ENCODE measurements at regions not wholly inside any gene's neighbourhood (a gene's known extent, or its start where the extent isn't known, plus 50 kb on each side); places are given as distances from the start of the nearest gene placed in this dataset.

GRCh38 chr1:224509907-224510306, 75.3 kb upstream of the WDR26 start:
- FAIRE-seq = no peak
- Histone ChIP-seq H3K4me2 (no peak overlapping the region), H3K4me1 (no peaks in the 10 kb centered on the region), H3K27ac (no peak overlapping the region), H3K9me3 (no peaks in the 10 kb centered on the region), H3K4me3 (no peak overlapping the region)
- no peak for TF ChIP-seq CHD4 (IDR thresholded peaks at IDR 0.05; ENCODE audit: borderline replicate concordance)
- TF ChIP-seq ESRRA (IDR thresholded peaks at IDR 0.05; ENCODE audit: borderline replicate concordance, low read length) = no peak
- TF ChIP-seq ZFP36 (IDR thresholded peaks at IDR 0.05; ENCODE audit: borderline replicate concordance, partially characterized antibody) = no peak
- no peak for TF ChIP-seq BHLHE40 (IDR thresholded peaks at IDR 0.05; ENCODE audit: low read depth, low read length)
- no peak for TF ChIP-seq KDM1A (IDR thresholded peaks at IDR 0.05; ENCODE audit: low read depth)
- TF ChIP-seq POLR2AphosphoS2 (conservative IDR thresholded peaks at IDR 0.05; ENCODE audit: low read length) = no peak
- TF ChIP-seq GATA3 (IDR thresholded peaks at IDR 0.05; ENCODE audit: borderline replicate concordance) = no peak
- no peak for TF ChIP-seq SREBF2 (IDR thresholded peaks at IDR 0.05)
- TF ChIP-seq MAX (IDR thresholded peaks at IDR 0.05) = no peak
- TF ChIP-seq CBX2 (IDR thresholded peaks at IDR 0.05; ENCODE audit: borderline replicate concordance, low read depth) = no peak
- no peak for TF ChIP-seq HMGXB4 (CRISPR knock-in tag; IDR thresholded peaks at IDR 0.05; ENCODE audit: borderline replicate concordance)
- no peak for TF ChIP-seq ATOH8 (CRISPR knock-in tag; IDR thresholded peaks at IDR 0.05; ENCODE audit: low read depth)
- TF ChIP-seq HOXB13 (CRISPR knock-in tag; IDR thresholded peaks at IDR 0.05; ENCODE audit: low read depth) = no peak
- no peak for TF ChIP-seq USF2 (IDR thresholded peaks at IDR 0.05)
- TF ChIP-seq FOSL2 (IDR thresholded peaks at IDR 0.05) = no peak
- TF ChIP-seq FOSL2 (CRISPR knock-in tag; IDR thresholded peaks at IDR 0.05) = no peak
- no peak for ATAC-seq
- ChIA-PET POLR2A (no interaction called here), CTCF (interaction anchor here (1.0 to 3.1 kb wide), 6 partner anchors 15 to 413 kb away, joined by 3 to 13 read pairs (median 4); no protein-coding TSS in a partner anchor)
- WGBS (ENCODE audit: missing lambda C conversion rate) = 72% methylated on average over 7 of the region's 7 CpGs
- DNase-seq (ENCODE audit: low read depth in 1 of 2, low spot score in 1 of 2) = no peak

- ChIA-PET POLR2A (no interaction called here), CTCF (interaction anchor here (2.7 to 9.9 kb wide), 5 partner anchors 53 to 413 kb away, joined by 10 to 126 read pairs (median 60); no protein-coding TSS in a partner anchor)
- DNase-seq (ENCODE audit: low read depth in 1 of 2, low spot score in 1 of 2) (no peak), ATAC-seq (no peak), FAIRE-seq (no peak)
- H3K4me3 ChIP-seq = no peak overlapping the region
- no peak overlapping the region for H3K27ac ChIP-seq
- H3K4me2 ChIP-seq = no peak overlapping the region
- H3K9me3 ChIP-seq = no peaks in the 10 kb centered on the region
- TF ChIP-seq HES2 (IDR thresholded peaks at IDR 0.05) (no peak), USF2 (IDR thresholded peaks at IDR 0.05) (no peak), NPAS2 (CRISPR knock-in tag; IDR thresholded peaks at IDR 0.05; ENCODE audit: borderline replicate concordance) (no peak)
- no peaks in the 10 kb centered on the region for H3K4me1 ChIP-seq
- WGBS (ENCODE audit: missing lambda C conversion rate) = 69% methylated on average over 4 of the region's 4 CpGs
Observed at GRCh38 chr1:224510880-224511645, 76.5 kb upstream of the WDR26 start.

All from A549 (cell line).